HG02571 (cell line): ENCODE measurements at regions not wholly inside any gene's neighbourhood (a gene's known extent, or its start where the extent isn't known, plus 50 kb on each side); places are given as distances from the start of the nearest gene placed in this dataset.

Experiments
- ATAC-seq: cut with Tn5 transposase; IDR thresholded peaks from one replicate; pipeline ENCODE4 v1.9.1; 2021; ENCODE audit warnings: mild to moderate bottlenecking, moderate library complexity; ENCODE audit not compliant: unreplicated experiment

- no peak for ATAC-seq
Observed at GRCh38 chr14:97539884-97540283, 742.7 kb downstream of the VRK1 start.

DNA sequence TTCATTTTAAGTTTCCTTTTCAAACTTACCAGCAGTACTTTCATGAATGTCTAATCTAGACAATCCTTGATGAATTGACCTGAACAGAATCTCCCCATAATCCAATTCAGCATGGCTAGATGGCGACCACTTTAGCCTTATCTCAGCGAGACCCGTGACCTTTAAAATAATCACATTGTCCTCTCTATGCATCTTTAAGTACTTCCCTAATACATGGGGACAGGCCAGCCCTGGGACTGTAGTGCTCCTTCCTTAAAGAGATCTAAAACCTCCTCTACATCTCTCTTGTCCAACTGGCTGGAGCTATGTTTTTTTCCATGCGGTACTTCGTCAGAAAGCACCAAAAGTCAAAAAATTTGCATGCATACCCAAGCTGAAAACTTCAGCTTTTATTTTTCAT lies 746.0 kb downstream of the VRK1 start:
- no peak for ATAC-seq

GRCh38 chr14:97543816-97544215 lies 746.6 kb downstream of the VRK1 start:
- ATAC-seq, result no peak

DNA sequence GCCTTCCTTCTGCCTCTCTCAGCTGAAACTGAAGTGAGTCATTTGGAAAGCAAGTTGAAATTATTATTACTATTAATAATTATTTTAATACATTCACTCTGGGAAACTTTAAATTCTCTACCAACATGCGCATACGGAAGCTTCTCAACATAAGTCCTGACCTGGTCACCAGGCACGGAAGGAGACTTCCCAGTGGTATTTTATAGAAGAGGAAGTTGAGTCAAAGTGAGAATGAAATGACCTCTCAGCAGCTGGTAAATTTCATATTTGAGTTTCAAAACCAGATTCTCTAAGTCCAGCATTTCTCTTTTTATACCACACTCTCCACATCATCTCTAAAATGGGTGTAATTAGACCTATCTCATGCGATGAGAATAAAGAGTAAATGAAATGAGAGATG lies 747.4 kb downstream of the VRK1 start:
- ATAC-seq, result no peak

DNA sequence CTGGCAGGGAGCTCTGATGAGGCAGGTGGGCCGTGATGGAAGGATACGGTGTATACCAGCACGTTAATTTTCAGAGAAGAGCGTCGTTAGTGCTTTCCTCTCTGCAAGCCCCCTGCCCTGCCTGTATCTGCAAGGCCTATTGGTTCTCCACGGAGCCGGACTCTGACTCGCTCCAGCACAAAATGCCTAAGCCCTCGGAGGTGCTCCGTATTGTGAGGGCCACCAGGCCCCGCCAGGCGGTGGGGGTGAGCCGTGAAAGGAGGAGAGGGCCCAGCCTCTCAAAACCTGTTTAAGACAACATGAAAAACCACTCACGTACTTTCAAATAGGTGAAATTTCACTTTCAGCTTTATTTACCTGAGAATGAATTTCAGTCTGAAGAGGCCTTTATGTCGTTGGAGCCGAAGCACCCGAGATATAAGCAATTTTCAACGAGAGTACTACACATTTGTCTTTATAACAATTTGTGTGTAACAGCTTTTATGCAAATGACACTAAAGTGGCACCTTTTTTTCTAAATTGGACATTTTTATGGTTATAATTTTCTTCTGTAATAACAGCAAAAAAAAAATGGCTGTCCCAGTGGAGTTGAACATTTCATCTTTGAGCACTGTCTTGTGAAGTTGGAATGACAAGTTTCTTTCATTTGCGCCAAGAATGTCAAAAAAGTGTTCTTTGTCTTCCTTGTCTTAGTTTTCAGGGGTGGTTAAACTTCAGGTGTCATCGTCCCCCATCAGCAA lies 749.5 kb downstream of the VRK1 start:
- no peak for ATAC-seq

DNA sequence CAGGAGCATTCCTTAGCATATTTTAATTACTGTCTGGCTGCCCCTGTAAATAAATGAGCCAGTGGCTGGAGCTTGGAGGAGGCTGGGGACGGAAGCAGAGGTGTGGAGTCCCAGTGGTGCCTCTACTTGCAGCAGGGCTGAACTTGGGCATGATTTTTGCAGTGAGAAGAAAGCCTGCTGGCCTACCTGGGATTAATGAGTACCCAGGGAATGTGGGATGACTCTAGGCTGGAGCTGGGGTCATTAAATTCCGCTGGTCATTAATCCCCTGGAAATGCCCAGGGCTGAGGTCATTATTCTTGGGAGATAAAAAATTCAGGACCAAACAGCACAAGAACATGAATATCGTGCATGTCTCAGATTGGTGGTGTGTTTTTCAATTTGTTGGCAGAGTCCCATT lies 753.3 kb downstream of the VRK1 start:
- ATAC-seq, result no peak

DNA sequence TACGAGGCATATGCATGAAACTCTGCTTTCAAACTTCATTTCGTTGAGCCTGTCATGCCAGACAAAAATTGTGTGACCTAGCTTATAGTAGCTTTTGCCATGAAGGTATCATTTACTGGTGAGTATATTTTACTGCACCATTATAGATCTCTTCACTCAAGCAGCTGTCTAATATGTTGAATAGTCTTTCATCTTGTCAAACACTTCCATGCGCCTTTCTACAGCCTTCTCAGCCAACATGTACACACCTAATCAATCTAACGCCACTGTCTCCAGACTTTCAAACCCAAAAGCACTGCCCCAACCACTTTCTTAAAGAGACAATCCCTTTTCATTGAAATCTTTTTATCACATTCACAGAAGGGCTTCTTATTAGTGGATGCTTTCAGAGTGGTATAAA lies 757.4 kb downstream of the VRK1 start:
- no peak for ATAC-seq

DNA sequence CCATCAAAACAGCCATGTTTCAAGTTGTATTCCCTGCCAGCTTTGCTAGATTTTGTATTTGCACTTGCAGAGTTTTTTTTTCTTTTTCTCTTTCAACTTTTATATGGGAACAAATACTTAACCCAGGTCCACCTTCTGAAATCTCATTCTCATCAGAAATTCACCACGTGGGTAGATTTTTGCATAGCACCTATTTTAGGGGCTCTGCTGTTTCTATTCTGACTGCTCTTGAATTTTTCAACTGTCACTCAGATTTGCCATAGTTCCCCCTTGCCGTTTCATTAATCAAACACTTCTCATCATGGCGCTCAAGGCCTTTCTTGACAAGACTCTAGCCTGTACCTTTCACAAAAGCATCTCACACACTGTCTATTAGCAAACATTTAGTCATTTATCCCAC lies 767.2 kb downstream of the VRK1 start:
- no peak for ATAC-seq

DNA sequence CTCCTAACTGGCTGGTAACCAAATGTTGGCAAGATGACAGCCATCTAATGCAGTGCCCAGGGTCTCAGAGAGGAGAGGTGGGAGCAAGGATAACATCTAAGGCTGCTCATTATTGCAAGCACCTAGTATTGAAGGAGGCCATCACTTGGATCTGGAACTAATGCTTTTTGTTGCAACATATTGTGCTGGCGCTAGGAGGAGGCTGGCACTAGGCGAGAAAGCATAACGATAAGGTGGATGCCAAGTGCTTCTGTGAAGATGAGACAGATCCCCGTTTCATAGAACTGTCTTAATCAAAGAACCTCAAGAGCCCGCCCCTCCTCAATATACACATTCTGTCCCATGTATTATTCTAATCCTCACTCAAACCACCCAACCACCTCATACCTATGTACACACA lies 774.0 kb downstream of the VRK1 start:
- no peak for ATAC-seq

- ATAC-seq, result no peak
Observed at GRCh38 chr14:97571866-97572555, 774.8 kb downstream of the VRK1 start.

DNA sequence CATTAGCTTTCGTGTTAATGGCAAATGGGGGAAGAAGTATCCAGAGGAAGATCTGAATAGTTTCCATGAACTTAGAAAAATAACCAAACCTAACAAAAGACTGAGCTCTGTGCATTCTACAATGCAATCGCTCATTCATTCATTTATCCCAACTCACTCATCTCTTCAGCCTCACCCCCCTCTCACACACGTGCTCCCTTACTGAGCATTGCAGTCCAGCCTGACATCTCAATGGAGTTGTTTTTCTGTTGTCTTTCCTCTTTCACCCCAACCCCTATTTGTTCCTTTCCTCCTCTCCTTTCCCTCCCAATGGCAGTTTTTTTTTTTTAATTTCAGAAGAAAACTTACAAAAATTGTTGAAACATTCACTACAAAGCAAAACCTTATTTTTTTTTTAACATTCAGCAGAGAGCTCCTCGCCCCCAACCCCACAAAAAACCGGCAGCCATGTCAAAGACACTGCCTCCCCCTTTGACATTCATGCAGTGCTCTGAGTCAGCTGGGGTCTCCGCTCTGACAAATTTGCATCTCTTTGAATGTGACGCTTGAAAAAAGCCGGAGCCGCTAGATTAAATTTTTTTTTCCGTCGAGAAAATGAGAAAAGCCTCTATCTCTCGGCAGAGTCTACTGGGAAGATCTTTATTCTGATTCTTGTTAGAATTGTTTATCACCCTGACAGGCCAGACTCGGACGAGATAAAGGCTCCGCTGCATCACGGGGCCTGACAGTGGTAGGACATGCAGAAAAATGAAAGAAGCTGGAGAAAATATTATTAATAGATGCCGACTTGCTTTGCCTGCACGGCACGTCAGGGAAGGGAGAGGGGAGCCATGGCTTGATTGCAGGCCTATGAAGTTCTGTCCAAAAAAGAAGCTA lies 775.6 kb downstream of the VRK1 start:
- no peak for ATAC-seq

- no peak for ATAC-seq
Observed at GRCh38 chr14:97575677-97576076, 778.5 kb downstream of the VRK1 start.

DNA sequence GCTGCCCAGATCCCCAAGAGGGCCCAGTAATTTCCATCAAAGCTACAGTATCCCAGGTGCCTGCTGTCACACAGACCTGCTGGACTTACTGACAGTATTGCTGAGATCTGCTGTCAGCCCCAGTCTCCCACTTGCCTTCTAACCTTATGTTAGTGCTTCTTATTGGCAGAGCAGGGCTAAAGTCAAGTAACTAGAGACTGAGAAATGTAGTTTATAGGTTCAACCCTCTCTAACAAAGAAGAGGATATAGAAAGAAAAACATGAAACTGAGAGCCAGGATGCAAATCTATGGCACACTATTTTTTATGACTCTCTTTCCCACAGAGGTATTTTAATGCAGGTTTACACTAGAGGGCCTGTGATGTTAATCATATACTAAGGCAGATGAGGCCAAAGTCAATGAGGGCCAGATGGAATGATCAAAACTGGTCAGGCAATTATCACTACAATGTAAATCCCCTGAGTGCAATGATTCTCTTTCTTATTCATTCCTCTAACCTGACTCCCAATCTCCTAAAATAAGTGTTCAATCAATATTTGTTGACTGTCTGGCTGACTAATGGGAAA lies 781.9 kb downstream of the VRK1 start:
- no peak for ATAC-seq

GRCh38 chr14:97581016-97581415 lies 783.8 kb downstream of the VRK1 start:
- no peak for ATAC-seq

- no peak for ATAC-seq
Observed at GRCh38 chr14:97582022-97582421, 784.8 kb downstream of the VRK1 start.

DNA sequence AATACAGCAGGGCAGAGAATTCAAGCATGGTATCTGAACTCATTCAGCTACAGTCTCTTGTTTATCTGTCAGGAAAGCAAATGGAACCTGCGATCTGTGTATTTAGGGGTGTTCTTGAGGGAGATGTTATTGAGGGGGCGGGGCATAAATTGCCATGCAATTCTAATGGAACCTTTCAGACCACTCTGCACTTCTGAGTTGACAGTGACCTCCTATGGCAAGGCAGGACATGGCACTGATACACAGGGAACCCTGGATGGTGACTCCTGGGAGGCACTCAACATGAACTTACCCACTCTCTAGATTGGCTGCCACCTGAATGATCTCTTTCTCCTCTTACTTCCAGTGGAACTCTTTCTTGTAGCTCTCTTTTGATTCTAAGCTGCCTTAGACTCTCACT lies 787.3 kb downstream of the VRK1 start:
- no peak for ATAC-seq

GRCh38 chr14:97592341-97592980 lies 795.3 kb downstream of the VRK1 start:
- ATAC-seq, result no peak

- ATAC-seq, result no peak
Observed at GRCh38 chr14:97594306-97594705, 797.1 kb downstream of the VRK1 start.

GRCh38 chr14:97602438-97603117 lies 805.4 kb downstream of the VRK1 start:
- no peak for ATAC-seq

DNA sequence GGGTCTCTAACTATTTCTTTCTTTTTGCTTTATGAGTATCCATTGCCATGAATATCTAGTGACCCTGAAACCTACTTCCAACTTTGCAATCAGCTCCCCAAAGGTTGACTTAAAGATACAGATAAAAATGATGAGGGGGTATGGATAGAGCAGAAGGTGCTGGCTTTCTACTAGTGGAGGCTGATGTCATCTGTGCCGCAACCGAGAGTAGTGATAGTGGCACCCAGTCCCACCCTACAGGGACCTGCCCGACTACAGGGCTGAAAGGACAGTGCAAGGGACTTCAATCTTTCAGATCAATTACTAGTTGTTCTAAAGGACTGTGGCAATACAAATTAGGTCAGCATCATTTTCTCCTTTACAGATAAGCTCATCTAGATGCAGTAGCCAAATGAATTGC lies 806.0 kb downstream of the VRK1 start:
- no peak for ATAC-seq
